DMS79 treated with DMSO at 0.1 percent for 48 hours (cell line): ENCODE measurements at regions not wholly inside any gene's neighbourhood (a gene's known extent, or its start where the extent isn't known, plus 50 kb on each side); places are given as distances from the start of the nearest gene placed in this dataset.
"Not testable (repeated sequence)": the region's sequence is repeated elsewhere in the genome, so short reads cannot be mapped to it uniquely, and the experiment has no call there.

Source experiments
- DNase-seq: peaks from one replicate; lab custom pipeline; 2025; lab: John Stamatoyannopoulos, UW

DNA sequence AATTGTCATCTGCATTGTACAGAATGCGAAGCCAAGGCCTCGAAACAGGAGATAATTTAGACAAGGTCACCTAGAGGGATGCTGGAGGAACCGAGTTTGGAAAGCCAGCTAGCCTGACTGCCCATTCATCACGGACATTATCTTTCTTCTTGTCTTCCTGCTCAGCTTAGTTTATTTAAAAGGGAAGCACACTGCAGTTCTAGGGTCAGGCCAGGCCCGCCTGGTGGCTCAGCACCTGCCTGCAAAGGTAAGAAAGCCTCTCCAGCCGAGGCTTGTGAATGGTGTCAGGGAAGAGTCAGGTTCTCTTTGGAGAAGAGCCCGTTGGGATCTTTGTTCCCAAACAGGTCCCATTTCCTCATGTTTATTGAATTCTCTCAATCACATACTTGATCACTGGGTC is 246.5 kb downstream of the BLID start:
- no peak for DNase-seq

DNA sequence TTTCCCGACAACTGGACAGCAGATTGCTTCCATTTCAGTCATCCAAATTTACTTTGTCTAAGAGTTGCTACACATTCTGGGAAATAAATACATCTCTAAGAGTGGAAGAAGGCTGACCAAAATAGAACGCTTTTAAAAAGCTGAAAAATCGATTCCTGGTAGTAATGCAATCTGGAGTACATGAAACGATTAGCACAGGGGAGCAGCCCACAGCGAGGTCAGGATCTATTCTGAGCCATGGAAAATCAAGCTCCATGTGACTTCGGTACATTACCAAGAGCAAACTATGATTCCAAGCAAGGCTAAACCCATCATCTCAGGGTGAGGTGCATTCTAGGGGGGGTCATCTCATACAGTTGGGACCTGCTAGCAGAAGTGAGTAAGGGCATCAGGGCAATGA is 249.3 kb downstream of the BLID start:
- DNase-seq: no peak

GRCh38 chr11:121864660-121865059 is 251.4 kb downstream of the BLID start:
- no peak for DNase-seq

GRCh38 chr11:121863126-121863525 is 252.9 kb downstream of the BLID start:
- DNase-seq: no peak

DNA sequence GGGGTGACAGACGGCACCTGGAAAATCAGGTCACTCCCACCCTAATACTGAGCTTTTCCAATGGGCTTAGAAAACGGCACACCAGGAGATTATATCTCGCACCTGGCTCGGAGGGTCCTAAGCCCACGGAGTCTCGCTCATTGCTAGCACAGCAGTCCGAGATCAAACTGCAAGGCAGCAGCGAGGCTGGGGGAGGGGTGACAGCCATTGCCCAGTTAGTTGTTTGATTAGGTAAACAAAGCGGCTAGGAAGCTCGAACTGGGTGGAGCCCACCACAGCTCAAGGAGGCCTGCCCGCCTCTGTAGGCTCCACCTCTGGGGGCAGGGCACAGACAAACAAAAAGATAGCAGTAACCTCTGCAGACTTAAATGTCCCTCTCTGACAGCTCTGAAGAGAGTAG is 260.9 kb downstream of the BLID start:
- not testable (repeated sequence) for DNase-seq

DNA sequence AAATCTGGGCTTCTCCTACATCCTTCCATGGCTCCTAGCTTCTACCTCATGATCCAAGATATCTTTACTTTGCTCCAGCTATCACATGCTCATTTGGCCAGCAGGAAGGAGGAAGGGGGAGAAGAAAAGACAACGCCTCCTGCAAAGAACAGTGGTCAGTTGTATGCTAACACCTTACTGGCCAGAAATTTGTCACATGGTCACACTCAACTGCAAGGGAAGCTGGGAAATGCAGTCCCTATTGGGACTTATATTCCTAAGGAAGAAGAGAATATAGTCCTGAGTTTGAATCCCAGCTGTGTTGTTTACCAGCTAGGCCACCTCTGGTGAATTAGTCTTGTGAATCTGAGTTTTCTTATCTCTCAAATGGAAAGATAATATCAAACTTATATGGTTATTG is 272.0 kb downstream of the BLID start:
- no peak for DNase-seq

GRCh38 chr11:121842192-121842585 is 273.8 kb downstream of the BLID start:
- no peak for DNase-seq

GRCh38 chr11:121841487-121842191 is 274.4 kb downstream of the BLID start:
- peak; percentile 62 for DNase-seq

DNA sequence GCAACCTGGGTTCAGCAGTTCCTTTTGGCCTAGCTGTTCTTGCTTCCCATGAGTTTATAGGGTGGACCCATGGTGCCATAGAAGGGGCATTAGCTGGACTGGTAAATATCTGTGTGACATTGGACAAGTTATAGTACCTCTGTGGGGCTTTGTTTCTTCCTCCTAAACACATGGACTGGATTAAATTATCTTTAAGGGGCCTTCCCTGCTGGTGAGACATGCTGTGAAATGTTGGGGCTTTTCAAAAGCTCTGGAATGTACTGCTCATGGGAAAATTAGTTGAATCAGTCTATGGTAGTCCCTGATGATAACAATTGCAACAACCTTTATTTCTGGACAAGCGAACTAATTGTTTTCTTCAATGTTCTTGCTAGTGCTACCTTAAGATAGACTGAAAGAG is 276.2 kb downstream of the BLID start:
- DNase-seq: no peak

GRCh38 chr11:121838571-121838970 is 277.4 kb downstream of the BLID start:
- DNase-seq: no peak

DNA sequence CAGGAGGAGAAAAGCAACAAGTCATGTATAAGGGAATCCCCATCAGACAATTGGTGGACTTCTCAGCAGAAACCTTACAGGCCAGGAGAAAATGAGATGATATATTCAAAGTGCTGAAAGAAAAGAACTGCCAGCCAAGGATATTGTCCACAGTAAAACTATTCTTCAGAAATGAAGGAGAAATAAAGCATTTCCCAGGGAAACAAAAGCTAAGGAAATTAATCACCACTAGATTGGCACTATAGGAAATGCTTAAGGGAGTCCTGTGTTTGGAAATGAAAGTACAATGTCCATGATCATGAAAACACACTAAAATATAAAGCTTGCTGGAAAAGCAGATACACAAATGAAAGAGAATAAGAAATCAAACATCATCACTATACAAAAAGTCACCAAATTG is 282.0 kb downstream of the BLID start:
- no peak for DNase-seq

GRCh38 chr11:121829159-121829643 is 286.8 kb downstream of the BLID start:
- DNase-seq: no peak

GRCh38 chr11:121814962-121815361 is 301.1 kb downstream of the BLID start:
- DNase-seq: no peak

DNA sequence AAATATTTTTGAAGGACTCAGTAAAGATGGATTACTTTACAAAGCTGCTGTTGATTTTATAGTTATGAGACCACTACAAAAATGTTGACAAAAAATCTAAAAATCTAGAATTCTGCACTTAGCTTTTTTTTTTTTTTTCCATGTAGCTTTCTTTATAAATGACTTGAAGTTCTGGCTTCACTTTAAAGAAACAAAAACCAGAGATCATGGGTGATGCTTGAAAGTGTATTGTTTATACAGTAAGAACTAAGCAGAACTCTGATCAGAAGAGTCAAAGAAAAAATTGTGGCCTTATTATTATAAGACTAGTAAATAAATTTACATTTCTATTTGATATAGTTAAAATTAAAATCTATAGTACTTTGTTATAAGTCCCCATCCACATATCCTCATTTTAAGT is 301.7 kb downstream of the BLID start:
- DNase-seq: no peak

DNA sequence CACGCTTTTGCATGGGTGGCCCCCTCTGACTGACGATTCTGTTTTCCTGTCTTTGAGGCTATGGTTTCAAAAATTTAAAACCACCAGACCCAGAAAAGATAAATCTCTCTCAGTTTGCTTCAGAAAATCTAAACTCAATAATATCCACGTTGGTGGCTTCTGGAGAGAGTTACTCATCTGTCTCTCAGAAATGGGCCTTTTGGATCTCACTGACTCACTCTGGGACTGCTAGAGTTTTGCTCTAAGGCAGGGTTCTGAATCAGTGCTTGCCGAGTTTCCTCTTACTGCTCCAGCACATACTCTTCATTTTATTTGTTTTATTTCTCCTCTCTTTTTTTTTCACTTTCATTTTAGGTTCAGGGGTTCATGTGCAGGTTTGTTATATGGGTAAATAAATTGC is 305.7 kb downstream of the BLID start:
- DNase-seq: no peak

DNA sequence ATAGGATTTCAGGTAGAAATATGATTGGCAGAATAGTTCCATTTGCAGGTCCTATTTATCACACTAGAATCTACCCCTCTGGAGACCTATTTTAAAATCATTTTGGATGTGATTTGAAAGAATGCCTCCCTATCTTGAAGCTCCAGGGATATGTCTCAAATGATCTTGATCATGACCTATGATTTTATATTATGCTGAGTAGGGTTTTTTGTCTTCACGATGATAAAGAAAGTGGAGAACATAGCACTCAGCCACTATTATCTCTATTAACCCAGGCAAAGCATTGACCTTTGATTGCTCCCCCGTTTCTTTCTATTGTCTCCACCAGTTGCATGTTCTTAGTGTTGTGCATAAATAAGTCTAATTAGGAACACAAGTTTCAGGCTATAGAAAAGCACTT is 307.9 kb downstream of the BLID start:
- DNase-seq: no peak

DNA sequence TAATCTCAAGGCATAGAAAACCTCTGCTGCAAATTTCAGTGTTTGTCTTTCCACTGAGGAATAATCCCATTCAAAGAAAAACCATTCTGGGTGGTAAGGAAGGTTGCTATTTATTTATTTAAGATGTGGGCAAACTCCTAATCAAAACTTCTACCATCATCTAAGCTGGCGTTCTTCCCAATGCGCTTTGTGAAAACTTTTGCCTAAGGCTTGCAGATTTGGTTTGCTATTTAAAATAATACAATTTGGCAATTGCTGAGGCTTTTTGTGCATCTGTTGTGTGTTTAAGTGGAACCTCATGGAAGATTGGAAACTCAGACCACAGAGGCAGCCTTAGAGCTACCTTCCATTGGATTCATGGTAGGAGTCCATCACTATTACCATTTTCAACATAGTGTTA is 309.0 kb downstream of the BLID start:
- DNase-seq: no peak

- DNase-seq: no peak
These were observed 313.5 kb downstream of the BLID start for GRCh38 chr11:121802542-121802941.

- no peak for DNase-seq
These were observed 314.2 kb downstream of the BLID start for GRCh38 chr11:121801781-121802180.

DNA sequence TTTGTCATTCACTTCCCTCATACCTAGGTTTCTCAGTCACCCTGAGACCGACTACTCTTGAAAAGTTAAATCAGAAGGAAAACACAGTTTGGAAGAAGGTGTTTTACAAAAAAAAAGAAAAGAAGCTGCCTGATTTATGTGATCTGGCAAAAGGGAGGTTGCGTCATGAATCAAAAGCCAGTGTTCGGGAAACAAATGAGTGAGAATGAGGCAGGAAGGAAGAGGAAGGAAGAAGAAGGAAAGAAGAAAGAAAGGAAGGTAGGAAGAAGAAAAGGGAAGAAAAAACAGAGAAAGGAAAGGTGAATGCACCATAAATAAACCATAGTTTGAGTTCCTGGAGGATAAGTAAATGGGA is 314.6 kb downstream of the BLID start:
- DNase-seq: no peak

DNA sequence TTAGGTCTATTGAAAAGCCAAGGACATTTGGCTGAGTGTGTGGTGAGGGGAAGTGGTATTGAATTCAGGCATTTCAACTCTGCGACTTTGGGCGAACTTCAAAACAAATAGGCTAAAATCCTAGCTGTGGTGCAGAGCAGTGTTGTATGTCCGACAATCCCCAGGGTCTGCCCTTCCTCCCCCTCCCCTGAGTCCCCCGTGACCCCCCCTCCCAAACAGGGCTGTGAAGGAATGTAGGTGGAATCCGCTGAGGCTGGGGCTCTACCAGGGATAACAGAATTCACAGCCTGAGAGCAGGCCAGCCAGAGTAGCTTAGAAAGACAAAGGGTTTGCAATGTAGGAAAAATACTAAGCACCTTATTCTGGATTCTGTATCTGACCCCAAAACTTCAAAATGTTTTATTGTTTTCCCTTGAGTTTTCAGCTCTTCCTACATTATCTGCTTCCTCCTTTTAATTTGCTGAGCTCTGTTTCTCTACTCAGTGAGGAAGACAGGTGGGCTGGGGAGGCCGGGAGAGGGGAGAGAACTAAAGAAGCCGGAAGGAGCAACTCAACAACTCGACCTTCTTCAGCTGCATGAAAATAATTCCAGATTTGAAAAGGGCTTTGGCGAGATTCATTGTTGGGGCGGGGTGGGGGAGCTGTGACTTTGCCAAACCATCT is 315.2 kb downstream of the BLID start:
- DNase-seq: no peak

DNA sequence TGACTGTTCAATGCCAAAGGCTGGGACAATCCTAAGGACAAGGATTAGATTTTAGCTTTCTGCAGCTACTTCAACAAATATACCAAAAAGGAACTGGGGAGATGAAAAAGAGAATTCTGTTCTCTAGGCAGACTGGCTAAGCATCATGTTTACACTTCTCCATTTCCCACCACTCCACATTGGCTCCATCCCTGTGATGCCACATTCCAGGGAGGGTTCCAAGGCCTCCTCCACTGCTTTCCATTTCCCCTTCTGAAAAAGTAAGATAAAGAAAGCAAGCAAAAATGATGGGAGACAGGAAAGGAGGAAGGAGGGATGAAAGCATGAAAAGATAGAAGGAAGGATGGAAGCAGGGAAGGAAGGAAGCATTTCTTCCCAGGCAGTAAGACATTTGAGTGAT is 315.8 kb downstream of the BLID start:
- no peak for DNase-seq

DNA sequence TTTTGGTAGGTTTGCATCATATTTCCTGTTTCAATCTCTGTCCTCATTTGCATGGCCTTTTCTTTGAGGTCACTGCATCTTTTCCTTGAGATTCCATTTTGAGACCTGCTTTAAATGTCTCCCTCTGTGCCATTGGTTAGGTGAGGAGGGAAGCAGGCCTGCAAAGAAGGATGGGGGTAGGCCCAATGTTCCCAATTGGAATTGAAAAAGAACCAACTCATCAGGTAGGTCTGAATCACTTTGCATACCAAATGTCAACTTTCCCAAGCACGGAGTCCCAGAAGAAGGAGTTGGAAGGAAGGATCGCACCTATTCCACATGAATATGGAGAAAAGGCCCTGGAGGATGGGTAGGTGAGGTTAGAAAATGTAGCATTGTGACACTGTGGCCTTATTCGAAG is 318.5 kb downstream of the BLID start:
- no peak for DNase-seq

DNA sequence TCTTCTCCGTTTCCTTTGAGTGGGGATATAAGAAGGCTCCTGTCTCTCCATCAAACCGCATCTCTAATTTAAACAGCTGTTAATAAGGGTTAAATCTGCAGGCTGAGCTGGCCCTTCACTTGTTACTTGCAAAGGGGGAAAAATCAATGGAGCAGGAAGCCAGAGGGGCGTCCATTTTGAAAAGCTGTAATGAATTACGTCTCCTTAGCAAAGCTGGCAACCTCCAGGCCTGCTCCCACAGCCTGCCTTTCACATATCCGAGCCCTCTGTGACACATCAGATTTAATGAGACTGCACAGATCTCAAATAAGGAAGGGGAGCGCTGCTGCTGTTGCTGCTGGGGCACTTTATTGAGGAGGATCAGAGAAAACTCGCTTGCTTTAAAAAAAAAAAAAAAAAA is 320.8 kb downstream of the BLID start:
- no peak for DNase-seq
